ENCODE measurements at regions not wholly inside any gene's neighbourhood (a gene's known extent, or its start where the extent isn't known, plus 50 kb on each side); places are given as distances from the start of the nearest gene placed in this dataset.
A peak's percentile ranks its signal among the peaks of the same experiment; 100 is the strongest.

DNA sequence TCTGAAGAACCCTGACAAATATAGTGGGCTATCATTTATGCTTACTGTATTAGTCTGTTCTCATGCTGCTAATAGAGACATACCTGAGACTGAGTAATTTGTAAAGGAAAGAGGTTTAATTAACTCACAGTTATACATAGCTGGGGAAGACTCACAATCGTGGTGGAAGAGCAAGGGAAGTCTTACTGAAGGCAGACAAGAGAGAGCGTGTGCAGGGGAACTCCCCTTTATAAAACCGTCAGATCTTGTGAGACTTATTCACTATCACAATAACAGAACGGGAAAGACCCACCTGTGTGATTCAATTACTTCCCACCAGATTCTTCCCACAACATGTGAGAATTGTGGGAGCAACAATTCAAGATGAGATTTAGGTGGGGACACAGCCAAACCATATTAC, 526.8 kb upstream of the GOT2 start:
- Histone ChIP-seq H3K27me3 (no peaks in the 10 kb centered on the region), H3K4me3 (no peak overlapping the region), H3K9me3 (no peaks in the 10 kb centered on the region), H3K36me3 (no peaks in the 10 kb centered on the region), H3K4me1 (no peaks in the 10 kb centered on the region), H3K27ac (no peak overlapping the region)
- 73 to 89% (median 81%) methylated on average over 4 of the region's 4 CpGs for WGBS, 5 donors
- no peak for DNase-seq
- TF ChIP-seq, protein P1, sequence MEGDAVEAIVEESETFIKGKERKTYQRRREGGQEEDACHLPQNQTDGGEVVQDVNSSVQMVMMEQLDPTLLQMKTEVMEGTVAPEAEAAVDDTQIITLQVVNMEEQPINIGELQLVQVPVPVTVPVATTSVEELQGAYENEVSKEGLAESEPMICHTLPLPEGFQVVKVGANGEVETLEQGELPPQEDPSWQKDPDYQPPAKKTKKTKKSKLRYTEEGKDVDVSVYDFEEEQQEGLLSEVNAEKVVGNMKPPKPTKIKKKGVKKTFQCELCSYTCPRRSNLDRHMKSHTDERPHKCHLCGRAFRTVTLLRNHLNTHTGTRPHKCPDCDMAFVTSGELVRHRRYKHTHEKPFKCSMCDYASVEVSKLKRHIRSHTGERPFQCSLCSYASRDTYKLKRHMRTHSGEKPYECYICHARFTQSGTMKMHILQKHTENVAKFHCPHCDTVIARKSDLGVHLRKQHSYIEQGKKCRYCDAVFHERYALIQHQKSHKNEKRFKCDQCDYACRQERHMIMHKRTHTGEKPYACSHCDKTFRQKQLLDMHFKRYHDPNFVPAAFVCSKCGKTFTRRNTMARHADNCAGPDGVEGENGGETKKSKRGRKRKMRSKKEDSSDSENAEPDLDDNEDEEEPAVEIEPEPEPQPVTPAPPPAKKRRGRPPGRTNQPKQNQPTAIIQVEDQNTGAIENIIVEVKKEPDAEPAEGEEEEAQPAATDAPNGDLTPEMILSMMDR (IDR thresholded peaks at IDR 0.05): no peak
- TF ChIP-seq POLR2AphosphoS5 (IDR thresholded peaks at IDR 0.05) (no peak), EP300 (IDR thresholded peaks at IDR 0.05) (no peak), POLR2A (IDR thresholded peaks at IDR 0.05) (no peak)
- intact Hi-C loops (cut with DNase I; ENCODE audit: low total_unique reads): no loop called here

DNA sequence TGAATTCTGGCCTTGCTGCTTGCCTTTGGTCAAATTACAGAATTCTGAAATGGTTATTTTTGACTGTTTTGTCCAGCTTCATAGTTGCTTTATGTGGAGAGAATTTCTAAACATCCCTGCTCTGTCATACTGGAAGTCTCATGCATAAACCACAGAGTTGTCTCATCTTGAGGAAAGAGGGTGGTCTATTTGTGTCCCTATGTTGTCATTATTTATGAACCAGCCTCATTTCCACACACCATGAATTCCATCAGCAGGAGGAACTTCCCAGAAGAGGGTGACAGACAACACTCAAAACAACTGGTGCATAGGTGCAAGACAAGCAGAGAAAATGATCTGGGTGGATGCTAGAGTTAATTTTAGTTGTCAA, 525.8 kb upstream of the GOT2 start:
- no peak overlapping the region for H3K27ac ChIP-seq
- no peaks in the 10 kb centered on the region for H3K9me3 ChIP-seq
- intact Hi-C loops (cut with DNase I; ENCODE audit: low total_unique reads): no loop called here
- DNase-seq: no peak
- no peak overlapping the region for H3K4me3 ChIP-seq
- no peaks in the 10 kb centered on the region for H3K27me3 ChIP-seq
- H3K36me3 ChIP-seq: no peaks in the 10 kb centered on the region
- no peaks in the 10 kb centered on the region for H3K4me1 ChIP-seq
- TF ChIP-seq, protein P1 (IDR thresholded peaks at IDR 0.05): no peak
- no peak for TF ChIP-seq POLR2AphosphoS5 (IDR thresholded peaks at IDR 0.05)
- TF ChIP-seq POLR2A (IDR thresholded peaks at IDR 0.05): no peak
- TF ChIP-seq EP300 (IDR thresholded peaks at IDR 0.05): no peak

DNA sequence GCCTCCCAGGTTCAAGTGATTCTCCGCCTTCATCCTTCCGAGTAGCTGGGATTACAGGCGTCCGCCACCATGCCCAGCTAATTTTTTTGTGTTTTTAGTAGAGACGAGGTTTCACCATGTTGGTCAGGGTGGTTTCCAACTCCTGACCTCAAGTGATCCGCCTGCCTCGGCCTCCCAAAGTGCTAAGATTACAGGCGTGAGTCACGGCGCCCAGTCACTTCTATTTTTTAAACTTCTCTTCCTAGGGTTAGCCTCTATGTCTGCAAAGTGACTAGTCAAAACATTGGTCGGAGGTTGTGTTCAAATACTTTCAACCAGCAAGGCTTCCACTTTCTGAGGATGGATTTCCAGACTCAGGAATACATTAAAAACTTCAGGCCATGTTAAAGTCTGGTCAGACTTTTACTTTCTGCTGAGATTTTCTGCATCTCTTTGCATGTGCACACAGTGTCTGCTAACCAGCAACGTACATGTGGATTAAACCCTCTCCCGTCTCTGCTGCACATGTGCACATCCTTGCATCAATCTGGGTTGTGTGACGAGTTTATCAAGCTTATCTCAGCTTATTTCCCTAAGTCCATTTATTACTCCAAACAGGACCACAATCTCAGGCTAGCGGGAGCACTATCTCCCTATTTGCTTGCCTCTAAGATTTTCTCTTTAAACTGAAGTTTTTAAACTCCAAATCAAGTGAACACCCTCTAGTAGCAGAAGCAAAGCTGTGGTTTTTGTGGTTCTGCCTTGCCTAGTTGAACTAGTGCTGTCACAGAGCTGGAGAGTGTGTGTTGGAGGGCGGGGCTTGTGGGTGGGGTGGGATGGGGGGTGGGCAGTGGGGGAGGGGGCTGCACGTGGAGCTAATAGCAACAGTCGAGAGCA, 525.2 kb upstream of the GOT2 start:
- TF ChIP-seq POLR2A (IDR thresholded peaks at IDR 0.05): no peak
- TF ChIP-seq, protein P1 (IDR thresholded peaks at IDR 0.05): no peak
- TF ChIP-seq EP300 (IDR thresholded peaks at IDR 0.05): no peak
- TF ChIP-seq POLR2AphosphoS5 (IDR thresholded peaks at IDR 0.05): no peak
- Histone ChIP-seq H3K9me3 (no peaks in the 10 kb centered on the region), H3K4me1 (no peaks in the 10 kb centered on the region), H3K27ac (no peak overlapping the region), H3K4me3 (no peak overlapping the region), H3K36me3 (no peaks in the 10 kb centered on the region), H3K27me3 (no peaks in the 10 kb centered on the region)
- intact Hi-C loops (cut with DNase I; ENCODE audit: low total_unique reads): no loop called here
- WGBS, 5 donors: 59 to 68% (median 67%) methylated on average over 18 of the region's 18 CpGs
- peak in 1 of 2 donors; percentile 23 for DNase-seq

DNA sequence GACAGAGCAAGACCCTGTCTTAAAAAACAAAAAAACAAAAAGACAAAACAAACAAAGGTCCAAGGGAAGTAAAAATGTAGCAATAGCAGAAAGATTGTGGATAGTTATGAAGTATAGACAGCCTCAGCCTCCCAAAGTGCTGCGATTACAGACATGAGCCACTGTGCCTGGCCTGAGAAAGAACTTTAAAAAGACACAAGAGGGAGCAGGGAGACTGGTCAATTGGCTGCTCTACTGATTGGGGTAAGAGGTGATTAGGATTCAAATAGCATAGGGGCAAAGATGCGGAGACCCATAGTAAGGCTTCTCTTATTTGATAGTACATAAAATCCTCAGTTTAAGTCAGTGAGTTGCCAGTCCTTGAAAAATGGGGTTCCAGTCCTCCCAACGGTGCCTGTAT, 518.2 kb upstream of the GOT2 start:
- TF ChIP-seq POLR2A (IDR thresholded peaks at IDR 0.05) (no peak), POLR2AphosphoS5 (IDR thresholded peaks at IDR 0.05) (no peak), EP300 (IDR thresholded peaks at IDR 0.05) (no peak)
- TF ChIP-seq, protein P1 (IDR thresholded peaks at IDR 0.05): no peak
- no peaks in the 10 kb centered on the region for H3K4me1 ChIP-seq
- H3K36me3 ChIP-seq: no peaks in the 10 kb centered on the region
- no peaks in the 10 kb centered on the region for H3K9me3 ChIP-seq
- intact Hi-C loops (cut with DNase I; ENCODE audit: low total_unique reads): no loop called here
- H3K4me3 ChIP-seq: no peak overlapping the region
- no peaks in the 10 kb centered on the region for H3K27me3 ChIP-seq
- 73 to 81% (median 78%) methylated on average over 3 of the region's 3 CpGs for WGBS, 5 donors
- DNase-seq: no peak
- no peak overlapping the region for H3K27ac ChIP-seq

Data from stomach (tissue), 8 donors.